ENCODE measurements at regions not wholly inside any gene's neighbourhood (a gene's known extent, or its start where the extent isn't known, plus 50 kb on each side); places are given as distances from the start of the nearest gene placed in this dataset.

DNA sequence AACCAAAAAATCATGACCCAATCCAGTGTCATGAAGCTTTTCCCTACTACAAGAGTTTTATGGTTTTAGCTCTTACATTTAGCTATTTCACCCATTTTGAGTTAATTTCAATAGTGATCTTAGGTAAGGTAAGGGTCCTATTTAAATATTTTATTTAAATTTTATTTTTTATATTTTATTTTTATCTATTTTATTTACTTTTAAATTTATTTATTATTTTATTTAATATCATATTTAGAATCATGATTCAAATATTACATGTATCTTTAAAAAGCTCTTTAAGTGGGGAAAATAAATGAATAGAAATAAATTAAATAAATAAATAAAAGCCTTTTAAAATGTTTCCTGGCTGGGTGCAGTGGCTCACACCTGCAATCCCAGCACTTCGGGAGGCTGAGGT, 276.0 kb downstream of the SKIDA1 start:
- DNase-seq, result no peak

DNA sequence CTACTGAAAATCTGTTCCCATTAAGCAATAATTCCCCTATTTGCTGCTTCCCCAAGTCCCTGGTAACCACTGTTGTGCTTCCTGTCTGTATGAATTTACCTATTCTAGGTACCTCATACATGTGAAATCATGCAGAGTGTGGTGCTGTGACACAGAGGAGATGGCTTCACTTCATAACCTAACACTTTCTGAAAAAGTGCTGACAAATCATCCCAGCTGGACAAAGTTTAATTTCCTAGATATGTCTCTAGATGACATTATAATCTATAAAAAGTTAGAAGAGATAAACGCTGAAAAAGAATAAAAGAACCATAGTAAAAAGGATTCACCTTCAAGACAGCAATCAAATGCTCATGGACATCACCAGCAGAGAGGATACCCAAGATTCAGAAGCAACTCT, 277.9 kb downstream of the SKIDA1 start:
- DNase-seq, result no peak

DNA sequence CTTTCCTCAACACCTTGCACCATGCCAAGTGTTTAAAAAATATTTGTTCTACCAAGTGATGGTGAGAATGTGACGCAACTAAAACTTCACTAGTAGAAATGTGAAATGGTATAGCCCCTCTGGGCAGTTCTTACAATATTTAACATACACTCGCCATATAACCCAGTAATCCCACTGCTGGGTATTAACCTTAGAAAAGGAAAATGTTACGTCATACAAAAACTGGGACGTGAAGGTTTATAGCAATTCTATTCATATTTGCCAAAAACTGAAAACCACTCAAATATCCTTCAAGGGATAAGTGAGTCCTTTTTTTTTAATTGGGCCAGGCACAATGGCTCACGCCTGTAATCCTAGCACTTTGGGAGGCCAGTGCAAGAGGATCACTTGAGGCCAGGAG, 279.3 kb downstream of the SKIDA1 start:
- no peak for DNase-seq

DNA sequence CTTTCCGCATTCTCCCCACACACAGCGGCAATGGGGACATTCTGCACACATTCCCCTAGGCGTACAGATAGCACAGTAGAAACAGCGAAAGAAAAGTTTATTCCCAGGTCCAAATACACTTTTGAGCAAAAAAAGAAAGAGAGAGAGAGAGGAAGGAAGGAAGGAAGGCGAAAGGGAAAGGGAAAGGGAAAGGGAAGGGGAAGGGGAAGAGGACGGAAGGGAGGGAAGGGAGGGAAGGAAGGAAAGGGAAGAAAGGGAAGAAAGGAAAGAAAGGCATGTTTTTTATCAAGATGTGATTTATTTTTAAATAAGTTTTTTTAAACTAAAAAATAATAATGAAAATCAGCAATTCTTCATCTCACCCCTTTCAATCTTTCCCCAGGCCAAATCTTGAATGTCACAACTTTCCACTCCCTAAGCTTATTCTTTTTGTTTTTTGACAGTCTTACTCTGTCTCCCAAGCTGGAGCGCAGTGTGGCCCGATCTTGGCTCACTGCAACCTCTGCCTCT, 281.7 kb downstream of the SKIDA1 start:
- DNase-seq, result no peak

DNA sequence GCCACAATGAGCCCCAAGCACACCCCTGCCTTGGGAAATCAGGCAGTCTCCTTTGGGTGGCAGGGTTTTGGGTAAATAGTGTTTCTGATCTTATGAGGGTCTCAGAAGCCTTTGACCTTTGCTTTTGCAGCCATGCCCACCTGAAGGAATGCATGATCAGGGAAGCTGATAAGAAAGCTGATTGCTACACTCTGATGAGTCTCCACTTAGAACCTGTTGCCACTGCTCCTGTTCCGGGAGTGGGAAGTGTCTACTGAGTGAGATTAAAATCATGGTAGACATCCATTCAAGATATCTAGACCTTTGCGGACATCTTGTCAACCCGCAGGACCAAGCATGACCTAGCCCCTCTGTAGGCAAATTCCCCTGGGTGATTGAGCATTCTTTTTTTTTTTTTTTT, 282.6 kb downstream of the SKIDA1 start:
- DNase-seq, result no peak

DNA sequence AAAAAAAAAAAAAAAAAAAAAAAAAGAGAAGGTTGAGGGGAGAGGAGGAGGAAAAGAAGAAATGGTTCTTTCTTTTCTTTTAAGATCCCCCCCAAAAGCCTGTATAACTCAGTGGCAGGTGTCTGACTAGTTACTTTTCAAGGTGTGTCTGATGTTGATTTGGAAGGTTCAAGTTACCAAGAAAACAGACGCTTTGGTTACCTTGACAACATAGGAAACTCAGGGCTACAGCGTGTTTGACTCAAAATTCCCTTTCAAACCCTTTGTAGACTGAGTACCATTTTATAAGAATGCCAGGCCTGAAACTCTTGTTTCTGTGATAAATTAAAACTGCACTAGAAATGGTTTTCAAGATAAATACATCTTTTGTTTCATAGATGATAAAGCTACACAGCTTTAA, 286.8 kb downstream of the SKIDA1 start:
- DNase-seq, result no peak

DNA sequence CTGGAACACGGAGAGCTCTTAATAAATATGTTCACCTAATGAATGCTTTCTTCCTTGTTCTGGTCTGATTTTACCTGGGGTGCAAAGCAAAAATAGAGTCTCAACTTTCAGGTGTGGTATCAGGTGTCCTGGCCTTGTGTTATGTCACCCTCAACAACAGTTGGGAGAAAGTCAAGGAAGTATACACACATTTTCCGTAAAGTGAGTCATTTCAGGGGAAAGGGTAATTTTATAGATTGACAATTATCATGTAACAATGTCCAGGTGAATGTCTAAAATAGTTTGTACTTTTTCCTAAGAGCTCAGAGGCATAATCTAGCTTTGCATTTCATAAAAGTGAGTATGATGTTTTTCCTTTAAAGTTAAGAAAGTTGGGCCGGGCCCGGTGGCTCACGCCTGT, 287.4 kb downstream of the SKIDA1 start:
- DNase-seq, result no peak

DNA sequence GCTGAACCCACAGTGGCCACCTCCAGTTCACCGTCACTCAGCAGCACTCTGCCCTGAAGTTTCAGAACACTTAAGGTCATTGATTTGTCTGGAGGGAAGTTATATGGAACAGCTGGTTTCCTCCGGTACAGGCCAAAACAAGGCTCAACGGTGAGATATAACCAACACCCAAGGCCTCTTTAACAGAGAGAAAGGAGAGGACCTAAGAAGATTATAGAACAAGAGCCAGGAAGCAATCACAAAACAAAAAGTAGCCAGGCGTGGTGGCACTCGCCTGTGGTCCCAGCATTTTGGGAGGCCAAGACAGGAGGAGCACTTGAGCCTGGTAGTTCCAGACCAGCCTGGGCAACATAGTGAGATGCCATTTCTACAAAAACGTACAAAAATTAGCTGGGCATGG, 290.7 kb downstream of the SKIDA1 start:
- no peak for DNase-seq

DNA sequence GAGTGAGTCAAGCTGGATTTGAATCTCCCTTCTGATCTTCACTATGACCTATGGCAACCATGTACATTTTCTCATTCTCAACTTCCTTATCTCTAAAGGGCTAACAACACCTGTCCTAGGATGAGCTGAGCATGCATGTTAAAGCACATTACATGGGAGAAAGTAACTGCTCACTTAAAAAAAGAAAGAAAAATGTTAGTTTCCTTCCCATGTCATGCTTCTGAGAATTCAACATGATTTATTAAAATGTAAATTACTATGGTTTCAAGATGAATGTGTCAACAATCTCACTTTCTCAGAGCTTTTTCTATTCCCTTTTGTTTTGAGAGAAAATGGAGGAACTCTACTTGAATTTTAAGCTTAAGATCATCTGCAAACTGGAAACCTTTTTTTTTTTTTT, 295.3 kb downstream of the SKIDA1 start:
- DNase-seq, result no peak

DNA sequence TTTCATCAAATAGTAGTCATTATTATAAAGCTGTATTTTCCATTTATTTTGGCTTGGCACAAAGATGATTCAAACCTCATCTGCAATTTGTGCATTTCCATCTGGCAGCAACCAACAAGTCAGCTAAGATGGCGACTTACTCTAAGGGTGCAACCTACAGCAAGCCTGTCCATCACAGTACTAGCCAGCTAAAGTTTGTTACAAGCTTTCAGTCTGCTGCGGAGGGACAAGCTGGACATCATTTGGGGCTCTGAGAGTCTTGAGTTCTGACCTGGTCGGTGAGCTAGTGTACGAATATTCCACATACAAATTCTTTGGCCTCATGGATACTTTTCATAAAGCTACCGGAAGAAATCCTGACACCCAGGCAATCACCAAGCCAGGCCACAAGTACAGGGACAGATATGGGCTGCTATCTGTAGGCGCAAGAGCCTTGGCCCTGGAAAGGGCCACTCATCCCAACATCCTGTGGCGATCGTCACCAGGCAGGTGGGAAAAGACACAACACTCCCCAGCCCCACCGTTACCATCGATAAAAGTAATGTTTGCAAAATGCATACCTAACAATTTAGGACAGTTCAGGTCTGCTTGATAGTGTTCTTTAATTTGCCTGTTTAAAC, 307.6 kb downstream of the SKIDA1 start:
- DNase-seq, result no peak

DNA sequence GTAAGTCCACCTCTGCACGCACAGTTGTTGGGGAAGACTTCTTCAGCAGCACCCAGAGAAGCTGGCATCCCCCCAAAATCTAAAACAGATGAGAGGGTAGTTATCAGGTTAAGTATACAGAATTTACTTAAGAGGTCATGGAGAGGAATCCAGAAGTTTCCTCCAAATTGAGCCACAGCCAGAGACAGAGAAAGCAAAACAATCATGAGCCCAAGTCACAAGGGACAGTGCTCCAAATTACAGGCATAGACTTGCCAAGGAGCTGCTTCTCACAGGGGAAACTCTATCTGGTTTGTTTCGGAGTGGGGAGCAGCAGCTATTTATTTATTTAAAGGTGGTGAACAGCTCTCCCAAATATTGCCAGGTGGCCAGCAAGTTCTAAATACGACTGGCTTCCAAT, 308.4 kb downstream of the SKIDA1 start:
- DNase-seq, result no peak

DNA sequence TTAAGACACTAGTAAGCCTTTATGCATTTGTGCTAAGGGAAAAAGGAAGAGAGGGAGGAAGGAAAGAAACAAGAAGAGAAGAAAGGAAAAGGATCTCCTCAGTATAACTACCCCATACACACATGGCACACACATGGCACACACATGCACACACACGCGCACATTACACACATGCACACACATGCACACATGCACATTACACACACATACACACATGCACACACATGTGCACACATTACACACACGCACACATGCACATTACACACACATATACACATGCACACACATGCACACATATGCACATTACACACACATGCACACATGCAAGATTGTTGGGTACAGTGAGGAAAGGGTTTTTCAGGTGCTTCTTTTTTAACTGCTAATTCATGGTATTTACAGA, 311.2 kb downstream of the SKIDA1 start:
- no peak for DNase-seq

DNA sequence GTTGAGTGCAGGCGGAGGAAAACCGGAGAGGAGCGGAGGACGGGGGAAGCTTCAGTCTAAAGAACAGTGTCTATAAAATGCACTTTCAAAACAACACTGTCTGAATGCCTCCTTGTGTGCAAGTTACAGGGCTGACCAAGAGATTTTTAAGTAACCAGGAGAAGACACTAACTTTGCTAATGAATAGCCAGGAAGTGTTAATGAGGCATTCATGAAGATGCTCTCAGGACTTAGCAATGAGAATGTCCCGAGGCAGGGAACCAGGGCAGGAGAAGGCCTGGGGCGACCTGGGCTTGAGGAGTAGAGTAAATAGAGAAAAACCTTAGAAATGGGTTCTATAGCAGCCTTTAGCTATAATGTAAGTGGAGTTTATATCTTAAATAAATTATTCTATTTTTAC, 312.1 kb downstream of the SKIDA1 start:
- no peak for DNase-seq

DNA sequence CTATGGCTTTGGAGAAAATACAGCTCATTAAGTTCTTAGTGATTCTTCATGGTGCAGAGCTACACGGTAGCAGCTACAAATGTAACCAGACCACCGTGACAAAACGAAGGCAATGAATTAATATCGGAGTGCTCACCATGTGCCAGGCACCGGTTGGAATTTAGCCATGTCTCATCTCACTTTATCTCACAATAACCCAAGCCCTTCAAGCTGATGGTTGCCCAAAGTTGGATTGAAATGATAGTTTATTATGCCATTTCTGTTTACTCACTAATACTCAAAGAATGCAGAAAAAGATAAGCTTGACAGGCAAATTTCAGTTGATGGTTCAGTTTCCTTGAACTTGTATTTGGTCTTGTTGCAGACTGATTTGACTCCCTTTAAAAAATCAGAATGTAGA, 312.6 kb downstream of the SKIDA1 start:
- DNase-seq, result no peak

DNA sequence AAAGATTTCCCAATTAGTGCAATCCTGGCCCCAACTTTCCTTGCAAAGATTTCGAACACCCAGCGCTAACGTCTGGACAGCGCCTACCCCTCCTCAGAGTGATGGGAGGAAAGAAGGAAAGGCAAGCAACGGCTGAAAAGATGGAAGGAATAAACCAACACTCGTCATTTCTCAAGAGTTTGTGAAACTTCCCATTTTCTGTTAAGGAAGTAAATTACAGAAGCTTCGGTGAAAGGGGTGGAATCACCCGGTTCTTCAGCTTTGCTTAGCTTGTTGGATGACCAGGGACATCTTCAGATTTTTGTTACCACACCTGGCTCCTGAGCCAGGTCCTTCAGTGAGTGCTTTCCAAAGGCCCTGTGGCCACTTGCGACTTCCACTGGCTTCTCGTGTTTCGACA, 313.1 kb downstream of the SKIDA1 start:
- DNase-seq, result no peak

DNA sequence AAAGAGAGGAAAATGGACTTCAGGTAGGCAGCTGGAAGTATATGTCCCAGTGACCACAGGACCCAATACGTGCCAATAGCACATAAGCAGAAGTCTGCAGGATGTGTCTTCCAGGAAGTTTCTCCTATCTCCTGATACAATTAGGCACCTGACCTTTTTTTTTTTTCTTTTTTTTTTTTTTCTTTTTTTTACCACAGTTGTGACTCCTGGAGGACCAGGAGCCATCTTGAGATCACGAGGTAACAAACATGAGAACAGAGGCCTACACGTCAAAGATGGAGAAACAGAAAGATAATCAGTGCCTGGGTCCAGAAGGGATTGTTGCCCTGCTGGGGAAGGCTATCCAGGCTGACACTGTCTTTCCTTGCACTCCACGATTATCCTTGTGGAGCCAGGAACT, 312.4 kb upstream of the NEBL start:
- no peak for DNase-seq

DNA sequence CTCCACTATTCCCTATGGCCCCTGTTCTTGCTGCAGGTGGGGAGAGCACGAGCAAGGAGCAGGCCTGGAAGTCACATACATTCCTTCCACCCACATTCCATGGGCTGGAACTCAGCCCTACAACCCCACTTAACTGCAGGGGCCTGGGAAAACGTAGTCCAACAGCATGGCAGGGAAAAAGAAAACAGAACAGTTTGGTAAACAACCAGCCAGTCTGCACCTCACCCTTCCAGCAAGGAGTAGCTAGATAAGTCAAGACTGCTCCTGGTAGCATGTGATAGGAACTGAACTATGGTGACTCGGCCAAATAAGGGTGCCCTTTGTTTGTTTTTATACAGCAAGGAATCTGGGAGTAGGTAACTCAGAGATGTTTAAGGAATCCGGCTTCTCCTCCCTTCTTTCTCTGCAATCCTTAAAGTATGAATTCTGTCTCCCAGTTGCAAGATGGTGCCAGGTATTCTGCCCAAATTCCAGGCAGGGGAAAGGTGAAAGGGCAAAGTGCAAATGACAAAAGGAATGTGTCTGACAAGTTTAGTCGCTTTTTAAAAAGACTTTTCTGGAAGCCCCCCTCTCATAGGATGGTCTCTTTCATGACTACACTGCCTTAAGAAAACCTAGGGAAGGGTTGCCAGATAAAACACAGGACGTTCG, 311.7 kb upstream of the NEBL start:
- DNase-seq, result no peak

DNA sequence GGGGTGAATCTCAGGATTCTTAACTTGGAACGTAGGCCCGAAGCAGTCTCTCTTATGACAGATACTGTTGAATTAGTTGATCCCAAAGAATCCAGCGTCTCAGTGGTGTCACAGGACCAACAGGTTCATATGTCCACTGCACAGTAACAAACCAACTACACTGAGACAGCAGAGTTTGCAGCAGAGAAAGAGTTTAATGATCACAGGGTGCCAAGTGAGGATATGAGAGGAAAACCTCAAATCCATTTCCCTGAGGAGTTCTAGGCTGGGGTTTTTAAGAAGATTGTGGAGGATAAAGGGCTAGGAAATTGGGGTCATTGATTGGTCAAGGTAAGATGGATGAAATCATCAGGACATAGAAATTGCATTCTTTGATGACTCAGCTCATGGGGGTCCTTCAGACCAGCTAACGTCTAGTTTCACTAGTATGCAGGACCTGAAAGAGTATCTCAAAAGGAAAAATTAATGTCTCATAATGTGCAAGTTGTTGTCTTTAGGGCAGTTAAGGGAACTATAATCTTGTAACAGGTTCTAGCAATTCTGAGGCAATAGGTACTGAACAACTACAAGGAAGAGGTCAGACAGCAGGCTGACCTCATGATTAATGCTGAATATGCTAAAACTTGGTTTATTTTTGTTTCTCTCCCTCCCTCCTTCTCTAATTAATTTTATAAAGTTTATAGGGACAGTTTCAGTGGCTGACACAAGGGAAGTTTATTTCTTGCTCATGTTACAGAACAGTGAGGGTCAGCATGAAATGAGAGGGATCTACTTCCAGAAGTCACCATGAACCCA, 310.9 kb upstream of the NEBL start:
- no peak for DNase-seq

DNA sequence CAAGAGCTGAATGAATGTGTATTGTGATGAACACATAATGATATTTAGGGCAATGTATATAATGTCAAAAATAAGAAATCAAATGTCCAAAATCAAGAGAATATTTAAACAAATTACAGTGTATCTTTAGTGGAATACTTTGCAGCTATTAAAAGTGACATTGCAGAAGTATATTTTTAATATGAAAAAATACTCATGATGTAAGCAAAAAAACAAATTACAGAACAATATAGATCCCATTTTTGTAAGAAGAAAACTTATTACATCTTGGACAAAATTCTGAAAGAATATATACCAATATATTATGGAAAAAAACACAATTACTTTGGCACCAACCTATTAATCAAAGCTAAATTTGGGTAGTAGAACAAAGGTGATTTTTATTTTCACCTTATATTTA, 308.2 kb upstream of the NEBL start:
- no peak for DNase-seq

DNA sequence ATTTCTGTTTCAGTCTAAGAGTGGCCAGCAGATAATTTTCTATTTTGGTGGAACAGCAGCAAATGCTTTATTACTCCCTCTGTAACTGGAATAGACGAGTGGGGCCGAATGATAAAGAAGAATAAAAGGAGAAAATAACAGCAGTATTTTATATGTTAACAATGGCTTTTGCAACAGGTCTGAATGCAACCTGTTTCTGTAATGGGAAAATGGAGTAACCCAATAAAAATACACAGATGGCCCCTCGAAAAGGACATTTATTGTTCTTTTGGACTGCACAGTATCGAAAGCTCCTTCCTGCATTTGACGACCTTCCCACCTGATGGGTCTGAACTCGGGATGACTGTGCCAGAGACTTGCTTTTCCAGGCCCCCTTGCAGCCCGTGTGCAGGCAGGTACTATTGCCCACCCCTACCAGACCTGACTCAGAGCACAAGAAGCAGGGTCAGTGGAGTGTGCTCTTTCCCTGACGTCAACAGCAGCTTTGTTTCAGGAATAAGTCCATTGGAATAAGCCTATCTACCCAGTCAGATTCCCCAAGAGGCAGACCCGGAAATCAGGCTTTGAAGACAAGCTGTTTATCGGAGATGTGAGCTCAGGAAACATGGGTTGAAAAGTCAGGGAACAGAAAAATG, 306.5 kb upstream of the NEBL start:
- no peak for DNase-seq

DNA sequence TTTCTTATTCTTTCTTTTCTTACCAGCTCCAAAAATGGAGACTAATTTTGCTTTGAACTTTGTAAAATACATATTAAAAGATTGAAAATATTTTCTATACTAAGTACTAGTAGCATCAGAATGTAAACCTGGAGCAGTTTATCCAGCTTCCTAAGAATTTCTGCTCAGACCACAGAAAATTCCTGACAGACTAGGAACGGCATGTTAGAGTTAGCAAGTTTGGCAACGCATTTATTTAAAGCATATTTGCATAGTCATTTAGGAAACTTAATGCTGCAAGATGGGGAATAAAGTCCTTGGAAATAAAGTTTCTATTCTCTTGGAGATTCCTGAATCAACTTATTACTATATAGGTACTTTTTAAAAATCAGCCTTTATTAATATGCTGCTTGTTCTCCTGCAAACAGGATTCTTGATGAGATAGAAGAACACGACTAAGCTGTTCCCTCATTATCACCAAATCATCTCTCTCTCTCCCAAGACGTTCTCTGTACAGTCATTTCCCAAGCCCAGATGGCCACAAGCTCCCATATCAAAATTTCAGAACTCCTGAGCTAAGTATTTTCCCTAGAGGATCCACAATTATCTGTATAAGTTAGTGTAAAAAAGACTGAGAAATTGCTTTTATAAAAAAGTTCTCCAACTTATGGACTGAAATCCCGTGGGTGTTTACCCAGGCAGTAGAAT, 305.8 kb upstream of the NEBL start:
- DNase-seq, result no peak

DNA sequence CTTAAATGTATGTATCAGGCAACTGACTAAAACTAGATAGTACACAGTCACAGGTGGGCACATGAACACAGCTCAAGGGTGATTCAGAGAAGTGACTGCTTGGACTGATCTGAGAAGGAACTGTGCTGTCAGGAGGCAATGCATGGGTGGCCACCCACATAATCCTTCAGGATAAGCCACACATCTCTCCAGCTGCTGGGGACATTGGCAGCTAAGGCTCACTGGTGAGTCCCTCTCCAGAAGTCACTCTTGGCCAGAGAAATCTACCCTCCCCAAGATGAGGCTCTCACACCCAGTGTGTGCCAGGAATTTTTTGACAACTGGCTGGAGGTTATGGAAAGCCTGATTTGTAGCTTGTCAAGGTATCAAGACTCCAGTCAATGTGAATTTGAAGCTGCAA, 302.4 kb upstream of the NEBL start:
- no peak for DNase-seq

DNA sequence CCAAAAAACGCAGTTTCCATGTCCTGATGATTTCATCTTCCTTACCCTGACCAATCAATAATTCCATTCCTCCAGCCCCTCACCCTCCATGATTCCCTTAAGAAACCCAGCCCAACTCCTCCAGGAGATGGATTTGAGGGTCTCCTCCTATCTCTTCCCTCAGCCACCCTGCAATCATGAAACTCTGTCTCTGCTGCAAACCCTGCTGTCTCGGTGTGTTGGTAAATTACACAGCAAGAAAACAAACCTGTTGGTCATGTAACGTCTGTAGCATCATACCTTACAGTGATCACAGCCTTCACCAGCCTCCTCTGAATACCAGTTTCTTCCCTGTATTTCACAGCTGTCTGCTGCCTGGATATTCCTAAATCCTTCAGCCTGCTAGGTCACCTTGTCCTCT, 300.7 kb upstream of the NEBL start:
- no peak for DNase-seq
